GM12892 (cell line): ENCODE measurements at regions not wholly inside any gene's neighbourhood (a gene's known extent, or its start where the extent isn't known, plus 50 kb on each side); places are given as distances from the start of the nearest gene placed in this dataset.

Source experiments
- POLR2A ChIP-seq: IDR thresholded peaks from 2 replicates; pipeline ENCODE4 v1.6.1; 2011; ENCODE audit warnings: low read depth, low read length, control low read depth
- POLR2AphosphoS5 ChIP-seq: IDR thresholded peaks from 2 replicates; pipeline ENCODE4 v1.6.1; 2011; ENCODE audit warnings: low read depth, low read length, control low read depth

- TF ChIP-seq POLR2AphosphoS5 = no peak
- TF ChIP-seq POLR2A = no peak
These were observed 254.2 kb upstream of the STT3B start for GRCh38 chr3:31278532-31278931.
